Esophagus squamous epithelium (tissue), 5 donors: ENCODE measurements at regions not wholly inside any gene's neighbourhood (a gene's known extent, or its start where the extent isn't known, plus 50 kb on each side); places are given as distances from the start of the nearest gene placed in this dataset.

ENCODE experiments used
- DNase-seq: peaks from one replicate; lab custom pipeline; 2025; lab: John Stamatoyannopoulos, UW
- H3K27ac ChIP-seq, 4 donors: fragments of 200-600 bp; sonication (generic); one replicate each; pipeline ENCODE4 v1.5.1; 2016 to 2019; ENCODE audit warnings: mild to moderate bottlenecking in 1 of 4
- H3K27me3 ChIP-seq, 4 donors: fragments of 200-600 bp; sonication (generic); 1 replicate in 3 of 4; 2 replicates in 1 of 4; pipeline versions ENCODE4 v1.5.1 to v1.6.0; 2017 to 2021; ENCODE audit warnings: antibody characterized with exemption in 1 of 4
- H3K36me3 ChIP-seq, 3 donors: fragments of 200-600 bp; sonication (generic); one replicate each; pipeline ENCODE4 v1.5.1; 2016 to 2019
- H3K4me1 ChIP-seq, 3 donors: fragments of 200-600 bp; sonication (generic); one replicate each; pipeline ENCODE4 v1.5.1; 2017 to 2019
- H3K4me3 ChIP-seq, 4 donors: fragments of 200-600 bp; sonication (generic); 1 replicate in 3 of 4; 2 replicates in 1 of 4; pipeline ENCODE4 v1.5.1; 2016 to 2019; ENCODE audit warnings: mild to moderate bottlenecking in 2 of 4, moderate library complexity in 1 of 4
- H3K9me3 ChIP-seq, 3 donors: fragments of 200-600 bp; sonication (generic); one replicate each; pipeline ENCODE4 v1.5.1; 2016 to 2019
- CTCF ChIP-seq, 6 experiments: fragments of 450-650 bp in 4 of 6; fragments of 200-600 bp in 2 of 6; sonication (generic) in 2 of 6; IDR thresholded peaks; one replicate each; pipeline ENCODE4 v1.5.1; 2016 to 2019; ENCODE audit warnings: antibody characterized with exemption in 6 of 6, mild to moderate bottlenecking in 4 of 6, moderate library complexity in 4 of 6
- POLR2A ChIP-seq, 4 donors: fragments of 450-650 bp; IDR thresholded peaks; one replicate each; pipeline ENCODE4 v1.6.1; 2017; ENCODE audit warnings: antibody characterized with exemption in 4 of 4, mild to moderate bottlenecking in 4 of 4, moderate library complexity in 3 of 4
- WGBS, 2 donors: methylation state at CpG; one replicate each; pipeline ENCODE4 v1.1.5; 2018; 5-methylcytosine and 5-hydroxymethylcytosine counted together
- intact Hi-C: fragments of 100-400 bp; cut with DNase I; formaldehyde crosslinking; loops from one replicate; pipeline ENCODE4 v1.15.0; 2022
- donor health status: DM: yes; HTN: yes; CAD: no.

DNA sequence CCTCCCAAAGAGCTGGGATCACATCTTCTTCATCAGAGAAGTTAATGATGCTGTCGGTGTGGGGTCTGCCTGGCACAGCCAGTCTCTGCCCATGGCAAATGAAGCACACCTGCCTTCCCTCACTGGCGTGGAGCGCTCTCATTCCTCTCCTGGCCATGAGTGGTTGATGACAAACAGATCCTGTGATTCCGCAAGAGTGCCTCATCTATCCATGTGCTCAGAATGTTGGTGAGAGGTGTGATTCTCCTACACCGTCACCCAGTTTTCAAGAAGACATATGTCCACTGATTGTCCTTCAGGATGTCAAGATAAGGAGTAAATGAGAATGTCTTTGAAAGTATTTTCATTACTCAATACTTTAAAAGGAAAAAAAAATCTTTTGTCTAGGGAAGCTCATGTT lies 97.5 kb upstream of the GGTLC1 start:
- no peaks in the 10 kb centered on the region for H3K36me3 ChIP-seq
- intact Hi-C loops, result no loop called here
- no peak overlapping the region for H3K27ac ChIP-seq
- no peaks in the 10 kb centered on the region for H3K4me1 ChIP-seq
- TF ChIP-seq CTCF (IDR thresholded peaks at IDR 0.05) (no peak), POLR2A (IDR thresholded peaks at IDR 0.05) (no peak)
- no peaks in the 10 kb centered on the region for H3K9me3 ChIP-seq
- no peaks in the 10 kb centered on the region for H3K27me3 ChIP-seq
- 81 to 100% methylated on average over 2 to 5 of the region's 5 CpGs for WGBS, 2 donors
- H3K4me3 ChIP-seq, result no peak overlapping the region
- no peak for DNase-seq

DNA sequence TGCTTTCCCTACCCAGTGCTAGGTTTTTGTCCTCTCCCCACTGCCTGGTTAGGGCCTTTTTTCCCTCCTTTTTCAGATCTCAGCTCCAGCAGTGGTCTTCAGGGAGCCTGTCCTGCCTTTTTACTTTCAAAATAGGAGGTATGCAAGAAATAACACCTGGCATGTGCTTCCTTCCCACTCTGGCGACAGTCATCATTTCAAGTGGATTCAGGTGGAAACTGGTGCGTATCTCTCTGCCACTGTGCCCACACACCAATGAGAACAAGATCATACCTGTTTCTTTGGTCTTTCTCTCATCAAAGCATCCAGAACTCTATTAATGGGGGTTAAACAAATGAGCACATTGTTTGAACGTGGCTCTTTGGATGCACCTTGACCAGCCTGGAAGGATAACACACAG lies 95.7 kb upstream of the GGTLC1 start:
- Histone ChIP-seq H3K27ac (no peak overlapping the region), H3K36me3 (no peaks in the 10 kb centered on the region), H3K4me1 (no peaks in the 10 kb centered on the region), H3K27me3 (no peaks in the 10 kb centered on the region), H3K4me3 (no peak overlapping the region), H3K9me3 (no peaks in the 10 kb centered on the region)
- intact Hi-C loops, result no loop called here
- WGBS, 2 donors, result 32 to 36% methylated on average over 2 to 3 of the region's 3 CpGs
- TF ChIP-seq POLR2A (IDR thresholded peaks at IDR 0.05), result no peak
- no peak for TF ChIP-seq CTCF (IDR thresholded peaks at IDR 0.05)
- no peak for DNase-seq

- TF ChIP-seq POLR2A (IDR thresholded peaks at IDR 0.05) (no peak), CTCF (IDR thresholded peaks at IDR 0.05) (no peak)
- H3K9me3 ChIP-seq, result no peaks in the 10 kb centered on the region
- intact Hi-C loops, result no loop called here
- DNase-seq, result no peak
- 91 to 95% methylated on average over 4 to 5 of the region's 6 CpGs for WGBS, 2 donors
- no peaks in the 10 kb centered on the region for H3K27me3 ChIP-seq
- no peak overlapping the region for H3K4me3 ChIP-seq
- H3K27ac ChIP-seq, result no peak overlapping the region
- H3K36me3 ChIP-seq, result no peaks in the 10 kb centered on the region
- no peaks in the 10 kb centered on the region for H3K4me1 ChIP-seq
Observed at GRCh38 chr20:24081077-24081476, 92.5 kb upstream of the GGTLC1 start.

DNA sequence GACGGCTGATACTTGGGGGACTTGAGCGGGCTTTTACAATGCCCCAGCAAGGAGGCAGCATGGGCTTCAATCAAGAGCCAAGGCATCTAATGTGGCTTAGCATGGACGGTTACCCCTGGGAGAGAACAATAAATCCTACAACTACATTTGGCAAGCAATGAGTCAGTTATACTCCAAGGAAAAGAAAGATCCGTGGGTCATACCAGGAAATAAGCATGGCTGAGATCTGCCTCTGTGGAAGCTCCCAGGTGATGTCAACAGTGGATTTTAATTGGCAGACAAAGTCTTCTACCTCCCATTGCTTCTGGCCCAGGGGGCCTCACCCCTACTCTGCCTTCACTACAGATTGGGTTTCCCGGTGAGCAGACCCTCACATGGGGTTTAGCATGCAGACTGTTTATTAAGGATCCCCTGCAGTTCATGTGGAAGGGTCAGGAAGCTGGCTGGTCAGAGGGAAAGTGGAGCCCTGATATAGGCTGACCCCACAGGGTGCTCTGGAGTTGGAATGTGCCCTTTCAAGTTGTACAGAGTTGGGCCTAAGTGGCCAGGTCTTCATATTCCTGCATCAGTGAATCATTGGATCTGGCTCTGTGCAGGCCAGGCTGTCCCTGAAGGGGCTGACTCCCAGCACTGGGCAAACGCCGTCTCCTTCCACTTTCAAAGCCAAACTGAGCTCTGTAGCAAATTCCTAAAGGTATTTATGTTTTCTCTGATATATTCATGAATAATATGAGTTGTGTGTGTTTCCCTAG lies 91.3 kb upstream of the GGTLC1 start:
- intact Hi-C loops, result no loop called here
- H3K4me3 ChIP-seq, result no peak overlapping the region
- no peaks in the 10 kb centered on the region for H3K4me1 ChIP-seq
- no peaks in the 10 kb centered on the region for H3K9me3 ChIP-seq
- WGBS, 2 donors, result 71 to 78% methylated on average over 7 of the region's 7 CpGs
- no peak overlapping the region for H3K27ac ChIP-seq
- no peak for TF ChIP-seq POLR2A (IDR thresholded peaks at IDR 0.05)
- no peak for TF ChIP-seq CTCF (IDR thresholded peaks at IDR 0.05)
- no peak for DNase-seq
- no peaks in the 10 kb centered on the region for H3K36me3 ChIP-seq
- no peaks in the 10 kb centered on the region for H3K27me3 ChIP-seq

GRCh38 chr20:24077145-24077544 lies 88.6 kb upstream of the GGTLC1 start:
- H3K9me3 ChIP-seq, result no peaks in the 10 kb centered on the region
- H3K27me3 ChIP-seq, result no peaks in the 10 kb centered on the region
- no peaks in the 10 kb centered on the region for H3K4me1 ChIP-seq
- no peaks in the 10 kb centered on the region for H3K36me3 ChIP-seq
- no peak overlapping the region for H3K4me3 ChIP-seq
- TF ChIP-seq CTCF (IDR thresholded peaks at IDR 0.05), result no peak
- no peak for TF ChIP-seq POLR2A (IDR thresholded peaks at IDR 0.05)
- DNase-seq, result no peak
- no peak overlapping the region for H3K27ac ChIP-seq
- intact Hi-C loops, result no loop called here
